ENCODE measurements at regions not wholly inside any gene's neighbourhood (a gene's known extent, or its start where the extent isn't known, plus 50 kb on each side); places are given as distances from the start of the nearest gene placed in this dataset.
A peak's percentile ranks its signal among the peaks of the same experiment; 100 is the strongest.
"Not testable (repeated sequence)": the region's sequence is repeated elsewhere in the genome, so short reads cannot be mapped to it uniquely, and the experiment has no call there.

DNA sequence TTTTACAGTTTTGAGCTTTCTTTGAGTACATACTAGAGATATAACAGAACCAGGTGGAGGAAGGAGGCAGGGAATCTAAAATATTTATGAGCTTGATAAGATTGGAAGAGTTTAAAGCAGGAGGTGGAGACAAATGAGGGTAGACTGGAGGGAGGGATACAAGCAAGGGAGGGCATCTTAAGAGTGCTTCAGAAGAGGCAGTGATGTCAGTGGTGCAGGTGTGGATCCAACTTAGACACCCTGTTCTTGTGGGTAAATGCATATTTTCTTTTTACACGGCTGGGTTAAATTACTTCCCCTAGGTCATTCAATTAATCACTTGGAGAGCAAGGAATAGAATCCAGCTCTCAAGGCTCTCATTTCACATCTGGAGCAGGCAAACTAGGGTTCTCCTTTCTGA is 146.1 kb upstream of the LRIG3 start:
- DNase-seq (ENCODE audit: low read depth in 3 of 3, low spot score in 2 of 3), result no peak

GRCh38 chr12:59059088-59059935 is 139.0 kb upstream of the LRIG3 start:
- DNase-seq (ENCODE audit: low read depth in 3 of 3, low spot score in 2 of 3), result no peak

DNA sequence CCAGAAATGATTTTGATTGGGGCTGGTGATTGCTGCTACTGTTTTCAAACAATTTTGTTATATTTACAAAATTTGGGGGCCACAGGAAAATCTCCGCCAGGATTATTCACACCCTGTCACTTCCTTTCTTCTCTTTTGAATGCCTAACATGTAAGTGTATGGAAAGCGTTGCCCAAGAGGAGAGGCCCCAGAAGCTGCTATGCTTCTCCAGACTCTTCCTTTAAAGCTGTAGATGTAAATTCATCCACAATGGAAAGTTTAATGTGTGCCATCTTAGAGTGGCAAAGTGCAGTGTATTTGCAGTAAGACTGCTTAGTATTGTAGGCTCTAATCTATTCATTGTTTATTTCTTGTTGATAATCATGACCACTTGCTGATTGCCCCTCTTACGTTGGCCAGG is 136.7 kb upstream of the LRIG3 start:
- DNase-seq (ENCODE audit: low read depth in 3 of 3, low spot score in 2 of 3), result no peak

DNA sequence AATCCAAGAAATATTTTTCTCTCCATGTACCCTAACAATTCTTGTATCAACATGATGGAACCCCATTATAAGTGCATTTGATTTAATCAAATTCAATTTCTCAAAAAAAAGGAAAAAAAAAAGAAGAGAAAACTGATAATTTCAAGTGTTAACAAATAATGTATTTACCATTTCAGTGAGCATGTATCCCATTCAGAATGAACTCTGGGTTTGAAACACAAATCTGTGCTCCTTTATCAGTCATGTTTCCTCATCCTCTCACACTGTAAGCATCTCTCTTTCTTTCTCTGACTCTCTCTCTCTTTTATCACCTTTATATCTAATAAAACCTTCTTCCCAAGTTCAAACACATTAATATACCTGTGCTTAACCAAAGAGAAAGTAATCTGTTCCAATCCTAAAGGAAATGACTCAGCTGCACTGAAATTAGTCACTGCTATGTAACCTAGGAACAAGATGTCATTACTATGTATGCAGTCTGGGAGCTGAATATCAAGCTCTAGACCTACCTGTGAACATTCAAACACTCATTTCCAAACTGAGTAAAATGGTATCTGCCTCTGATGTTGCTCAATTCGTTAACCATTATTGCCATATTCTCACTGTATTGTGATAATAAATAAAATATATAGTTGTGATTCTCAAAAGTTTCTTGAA is 135.0 kb upstream of the LRIG3 start:
- no peak for DNase-seq (ENCODE audit: low read depth in 3 of 3, low spot score in 2 of 3)

GRCh38 chr12:59053266-59053899 is 133.1 kb upstream of the LRIG3 start:
- not testable (repeated sequence) for DNase-seq (ENCODE audit: low read depth in 3 of 3, low spot score in 2 of 3)

- no peak for DNase-seq (ENCODE audit: low read depth in 3 of 3, low spot score in 2 of 3)
These were observed 126.6 kb upstream of the LRIG3 start for GRCh38 chr12:59046763-59047534.

GRCh38 chr12:59044791-59045190 is 124.5 kb upstream of the LRIG3 start:
- no peak for DNase-seq (ENCODE audit: low read depth in 3 of 3, low spot score in 2 of 3)

DNA sequence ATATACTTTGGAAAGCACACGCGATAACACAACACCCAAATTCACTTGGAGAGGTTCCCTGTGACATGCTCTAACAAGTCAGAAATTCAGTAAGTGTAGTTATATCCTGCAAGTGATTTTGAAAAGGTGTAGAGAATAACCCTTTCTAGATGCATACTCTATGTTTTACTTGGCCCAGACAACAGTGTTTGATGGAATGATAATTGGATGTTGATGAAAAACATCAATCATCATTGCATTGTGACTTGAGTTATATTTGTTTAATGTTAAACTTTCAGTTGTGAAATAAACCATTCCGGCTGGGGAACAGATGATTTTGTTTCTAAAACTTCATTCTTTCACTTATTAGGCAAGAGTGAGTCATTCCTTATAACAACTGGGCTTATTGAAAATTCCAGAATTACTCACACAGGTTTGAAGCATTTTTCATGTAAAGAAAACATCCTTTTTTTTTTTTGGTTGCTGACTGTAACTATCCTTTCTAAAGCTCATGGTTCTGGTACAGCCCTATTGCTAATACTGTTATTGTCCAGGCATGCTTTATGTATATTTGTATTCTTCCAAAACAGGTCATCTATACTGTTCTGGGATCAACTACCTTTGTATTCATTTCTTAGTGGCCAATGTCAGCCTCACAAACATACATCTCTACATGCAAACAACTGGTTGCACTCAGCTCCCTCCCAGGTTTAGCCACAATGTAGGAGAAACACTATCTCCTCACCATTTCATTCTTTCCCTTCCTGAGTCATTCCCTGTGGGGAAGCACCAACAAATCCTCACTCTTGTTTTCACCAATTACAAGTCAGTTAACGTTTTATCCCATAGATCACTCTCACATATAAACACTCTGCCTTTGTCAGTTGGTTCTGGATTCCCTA is 121.2 kb upstream of the LRIG3 start:
- DNase-seq (ENCODE audit: low read depth in 3 of 3, low spot score in 2 of 3), result no peak

DNA sequence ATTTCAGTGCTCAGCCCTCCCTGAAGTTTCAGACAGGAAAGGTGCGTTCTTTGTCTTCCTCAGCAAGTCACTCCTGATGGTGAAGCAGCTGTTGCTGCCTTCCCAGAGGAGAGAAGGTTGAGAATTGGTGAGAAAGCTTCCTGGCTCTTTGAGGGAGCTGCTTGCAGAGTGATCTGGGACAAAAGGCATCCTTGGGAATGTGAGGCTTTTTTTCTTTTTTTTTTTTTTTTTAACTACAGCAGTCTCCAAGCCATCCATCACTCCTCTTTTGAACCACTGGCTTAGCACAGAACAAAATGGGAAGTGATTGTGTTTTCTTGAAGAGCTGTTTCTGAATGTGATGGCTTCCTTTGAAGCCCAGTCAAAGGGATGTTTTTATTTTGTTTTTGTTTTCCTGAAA is 120.4 kb upstream of the LRIG3 start:
- peak in 1 of 3 donors; percentile 24 for DNase-seq (ENCODE audit: low read depth in 3 of 3, low spot score in 2 of 3)

DNA sequence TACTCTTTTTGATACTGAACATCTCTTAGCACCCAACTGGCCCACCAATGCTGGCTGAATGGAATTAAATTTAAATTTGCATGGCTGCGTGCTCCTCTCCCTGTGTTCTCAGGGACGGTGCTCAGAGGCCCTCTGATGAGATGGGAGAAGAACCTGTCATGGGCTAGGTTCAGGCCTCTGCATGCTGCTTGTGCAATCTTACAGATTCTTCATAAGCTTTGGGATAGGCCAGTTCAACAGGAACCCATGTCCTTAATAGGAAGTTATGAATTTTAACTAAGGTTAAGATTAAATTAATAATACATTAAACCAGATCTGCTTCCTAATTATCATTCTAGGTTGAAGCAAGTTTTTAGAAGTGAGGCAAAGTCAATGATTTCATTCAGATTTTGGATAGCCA is 119.7 kb upstream of the LRIG3 start:
- DNase-seq (ENCODE audit: low read depth in 3 of 3, low spot score in 2 of 3), result no peak

- no peak for DNase-seq (ENCODE audit: low read depth in 3 of 3, low spot score in 2 of 3)
These were observed 118.7 kb upstream of the LRIG3 start for GRCh38 chr12:59039005-59039404.

- DNase-seq (ENCODE audit: low read depth in 3 of 3, low spot score in 2 of 3), result no peak
These were observed 116.9 kb upstream of the LRIG3 start for GRCh38 chr12:59036973-59037762.

DNA sequence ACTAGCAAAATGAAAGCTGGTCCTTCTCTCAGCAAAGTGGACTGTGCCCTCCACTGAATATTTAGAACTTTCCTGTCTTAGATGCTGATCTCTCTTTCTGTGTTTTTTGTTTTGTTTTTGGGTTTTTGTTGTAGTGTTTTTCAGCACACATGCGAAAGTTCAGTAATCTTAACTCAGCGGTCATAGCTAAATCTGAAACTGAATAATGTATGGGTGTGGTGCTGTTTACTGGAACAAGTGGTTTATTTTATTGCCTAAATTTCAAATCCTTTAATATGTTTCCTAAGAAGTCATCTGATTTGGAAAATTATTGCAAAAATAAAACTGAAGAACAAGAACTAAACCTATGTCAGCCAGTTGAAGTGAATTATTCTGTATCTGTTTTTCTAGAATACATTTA is 116.0 kb upstream of the LRIG3 start:
- no peak for DNase-seq (ENCODE audit: low read depth in 3 of 3, low spot score in 2 of 3)

GRCh38 chr12:59031313-59031712 is 111.0 kb upstream of the LRIG3 start:
- no peak for DNase-seq (ENCODE audit: low read depth in 3 of 3, low spot score in 2 of 3)

GRCh38 chr12:59030415-59030814 is 110.1 kb upstream of the LRIG3 start:
- no peak for DNase-seq (ENCODE audit: low read depth in 3 of 3, low spot score in 2 of 3)

GRCh38 chr12:59027199-59027598 is 106.9 kb upstream of the LRIG3 start:
- DNase-seq (ENCODE audit: low read depth in 3 of 3, low spot score in 2 of 3), result no peak

DNA sequence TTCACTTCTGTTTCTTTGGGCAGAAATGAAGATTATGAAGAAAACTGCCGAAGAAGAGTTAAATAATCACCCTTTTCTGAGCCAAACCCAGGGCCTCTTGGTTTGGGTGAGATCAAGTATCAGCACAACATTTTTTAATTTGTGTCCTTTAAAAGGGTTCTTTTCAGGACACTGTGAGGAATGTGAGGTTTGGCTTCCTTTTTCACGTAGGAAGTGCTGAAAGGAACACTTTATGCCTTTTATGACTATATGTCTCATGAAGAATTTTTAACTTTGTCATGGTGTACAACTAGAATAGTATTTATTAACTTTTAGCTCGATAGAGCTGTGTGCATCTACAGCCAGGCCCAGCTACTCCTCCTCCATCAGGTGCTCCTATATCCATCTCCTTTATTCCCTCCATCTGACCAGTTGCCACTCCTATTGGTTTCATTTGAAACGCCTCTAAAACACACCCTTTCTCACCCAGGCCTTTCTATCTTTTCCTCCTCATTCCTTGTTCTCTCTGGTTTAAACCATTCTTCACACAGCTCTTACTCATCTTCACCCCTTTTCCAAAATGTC is 103.6 kb upstream of the LRIG3 start:
- no peak for DNase-seq (ENCODE audit: low read depth in 3 of 3, low spot score in 2 of 3)

DNA sequence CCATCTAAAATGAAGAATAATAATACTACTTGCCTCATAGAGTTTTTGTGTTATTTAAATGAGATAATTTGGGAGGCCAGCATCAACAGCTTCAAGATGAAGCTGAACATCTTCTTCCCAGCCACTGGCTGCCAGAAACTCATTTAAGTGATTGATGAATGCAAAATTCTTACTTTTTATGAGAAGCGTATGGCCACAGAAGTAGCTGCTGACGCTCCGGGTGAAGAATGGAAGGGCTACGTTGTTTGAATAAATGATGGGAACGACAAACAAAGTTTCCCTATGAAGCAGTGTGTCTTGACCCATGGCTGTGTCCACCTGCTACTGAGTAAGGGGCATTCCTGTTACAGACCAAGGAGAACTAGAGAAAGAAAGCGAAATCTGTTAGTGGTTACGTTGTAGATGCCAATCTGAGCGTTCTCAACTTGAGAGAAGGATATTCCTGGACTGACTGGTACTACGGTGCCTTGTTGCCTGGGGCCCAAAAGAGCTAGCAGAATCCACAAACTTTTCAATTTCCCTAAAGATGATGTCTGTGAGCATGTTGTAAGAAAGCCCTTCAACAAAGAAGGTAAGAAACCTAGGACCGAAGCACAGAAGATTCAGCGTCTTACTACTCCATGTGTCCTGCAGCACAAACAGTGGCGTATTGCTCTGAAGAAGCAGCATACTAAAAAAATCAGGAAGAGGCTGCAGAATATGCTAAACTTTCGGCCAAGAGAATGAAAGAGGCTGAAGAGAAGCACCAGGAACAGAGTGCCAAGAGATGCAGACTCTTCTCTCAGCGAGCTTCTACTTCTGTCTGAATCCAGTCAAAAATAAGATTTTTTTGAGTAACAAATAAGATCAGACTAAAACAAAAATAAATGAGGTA is 100.0 kb upstream of the LRIG3 start:
- no peak for DNase-seq (ENCODE audit: low read depth in 3 of 3, low spot score in 2 of 3)

Data from right renal cortex interstitium (tissue), 3 donors.